GM18951 (cell line): ENCODE measurements at regions not wholly inside any gene's neighbourhood (a gene's known extent, or its start where the extent isn't known, plus 50 kb on each side); places are given as distances from the start of the nearest gene placed in this dataset.

Experiments used
- POLR2A ChIP-seq: IDR thresholded peaks from 4 replicates; pipeline ENCODE4 v1.6.1; 2011; ENCODE audit warnings: mild to moderate bottlenecking; ENCODE audit not compliant: insufficient read length, insufficient read depth; ENCODE audit errors: extremely low read depth
- in situ Hi-C: fragments of 300-500 bp; cut with MboI; formaldehyde crosslinking; loops from one replicate; pipeline ENCODE4 v1.12.0; 2022; ENCODE audit warnings: low sequenced_read_pairs, mixed read lengths, inconsistent platforms; ENCODE audit not compliant: unreplicated experiment

DNA sequence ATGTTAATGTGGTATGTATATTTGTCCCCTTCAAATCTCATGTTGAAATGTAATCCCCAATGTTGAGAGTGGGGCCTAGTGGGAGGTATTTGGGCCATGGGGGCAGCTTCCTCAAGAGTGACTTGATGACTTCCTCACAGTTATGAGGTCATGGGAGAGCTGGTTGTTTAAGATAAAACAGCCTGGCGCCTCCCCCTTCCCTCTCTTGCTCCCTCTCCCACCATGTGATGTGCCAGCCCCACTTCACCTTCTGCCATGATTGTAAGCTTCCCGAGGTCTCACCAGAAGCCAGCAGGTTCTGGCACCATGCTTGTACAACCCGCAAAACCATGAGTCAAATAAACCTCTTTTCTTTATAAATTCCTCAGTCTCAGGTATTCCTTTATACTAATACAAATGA is 258.3 kb upstream of the POU3F3 start:
- in situ Hi-C loops: no loop called here
- TF ChIP-seq POLR2A: no peak

DNA sequence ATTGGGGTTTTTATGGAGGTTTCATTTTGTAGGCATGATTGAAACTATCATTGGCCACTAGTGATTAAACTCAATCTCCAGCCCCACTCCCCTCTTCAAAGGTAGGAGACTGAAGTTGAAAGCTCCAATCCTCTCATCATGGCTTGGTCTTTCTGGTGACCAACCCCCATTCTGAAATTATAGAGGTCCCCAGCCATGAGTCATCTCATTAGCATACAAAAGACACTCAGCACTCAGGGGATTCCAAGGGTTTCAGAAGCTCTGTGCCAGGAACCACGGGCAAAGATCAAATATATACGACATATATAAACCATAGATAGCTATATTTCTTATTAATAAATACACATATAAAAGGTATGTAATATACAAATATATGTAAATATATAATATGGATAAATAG is 256.0 kb upstream of the POU3F3 start:
- in situ Hi-C loops: no loop called here
- TF ChIP-seq POLR2A: no peak

DNA sequence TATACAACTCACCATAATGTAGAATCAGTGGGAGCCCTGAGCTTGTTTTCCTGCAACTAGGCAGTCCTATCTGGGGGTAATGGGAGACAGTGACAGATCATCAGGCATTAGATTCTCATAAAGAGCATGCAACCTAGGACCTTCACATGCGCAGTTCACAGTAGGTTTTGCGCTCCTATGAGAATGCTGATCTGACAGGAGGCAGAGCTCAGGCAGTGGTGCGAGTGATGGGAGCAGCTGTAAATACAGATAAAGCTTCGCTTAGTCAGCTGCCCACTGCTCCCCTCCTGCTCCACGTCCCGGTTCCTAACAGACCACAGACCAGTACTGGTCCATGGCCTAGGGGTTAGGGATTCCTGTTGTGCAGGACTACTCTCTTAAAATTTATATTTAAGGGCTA is 255.3 kb upstream of the POU3F3 start:
- in situ Hi-C loops: no loop called here
- no peak for TF ChIP-seq POLR2A

DNA sequence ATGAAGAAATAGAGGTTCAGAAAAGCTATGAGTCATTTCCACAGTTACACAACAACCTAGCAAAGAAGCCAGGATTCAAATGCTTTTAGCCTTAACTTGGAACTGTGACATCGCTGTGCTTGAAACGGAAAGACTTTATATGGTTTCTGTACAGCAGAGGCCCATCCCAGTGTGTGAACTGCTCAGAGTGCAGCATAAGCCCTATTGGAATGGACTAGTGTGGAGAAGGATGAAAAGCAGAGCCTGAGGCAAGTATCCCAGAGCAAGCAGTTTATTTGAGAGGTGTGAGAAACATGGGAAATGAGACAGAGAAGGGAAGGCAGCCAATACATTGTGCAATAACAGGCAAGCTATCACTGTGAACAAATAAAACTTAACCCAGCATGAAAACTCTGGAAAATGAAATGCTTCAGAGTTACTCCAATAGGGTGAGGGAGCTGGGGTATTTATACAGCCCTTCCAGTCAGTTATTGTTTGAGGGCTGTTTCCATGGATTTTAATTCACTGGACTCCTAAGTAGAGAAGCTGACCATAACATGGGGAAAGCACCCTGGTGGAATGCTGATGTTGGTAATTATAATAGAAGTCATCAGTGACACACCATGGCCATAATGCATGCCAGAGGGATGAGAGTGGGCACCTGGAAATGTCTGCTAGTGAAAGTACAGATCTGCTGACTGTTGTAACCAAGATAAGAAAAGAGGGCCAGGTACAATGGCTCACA is 254.0 kb upstream of the POU3F3 start:
- no peak for TF ChIP-seq POLR2A
- in situ Hi-C loops: no loop called here

DNA sequence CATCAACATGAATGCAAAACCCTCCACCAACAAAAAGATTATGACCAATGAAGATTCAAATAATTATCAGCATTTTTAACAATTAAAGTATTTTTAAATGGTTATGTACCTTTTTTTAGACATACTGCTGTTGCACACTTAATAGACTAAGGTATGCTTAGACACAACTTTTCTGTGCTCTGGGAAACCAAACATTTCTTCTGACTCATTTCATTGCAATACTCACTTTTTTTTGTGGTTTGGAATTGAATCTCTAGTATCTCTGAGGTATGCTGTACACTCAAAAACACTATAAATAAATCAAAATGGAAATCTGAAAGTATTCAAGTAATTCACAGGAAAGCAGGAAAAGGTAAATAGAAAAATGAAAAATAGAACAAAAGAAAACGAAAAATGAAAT is 247.9 kb upstream of the POU3F3 start:
- in situ Hi-C loops: no loop called here

DNA sequence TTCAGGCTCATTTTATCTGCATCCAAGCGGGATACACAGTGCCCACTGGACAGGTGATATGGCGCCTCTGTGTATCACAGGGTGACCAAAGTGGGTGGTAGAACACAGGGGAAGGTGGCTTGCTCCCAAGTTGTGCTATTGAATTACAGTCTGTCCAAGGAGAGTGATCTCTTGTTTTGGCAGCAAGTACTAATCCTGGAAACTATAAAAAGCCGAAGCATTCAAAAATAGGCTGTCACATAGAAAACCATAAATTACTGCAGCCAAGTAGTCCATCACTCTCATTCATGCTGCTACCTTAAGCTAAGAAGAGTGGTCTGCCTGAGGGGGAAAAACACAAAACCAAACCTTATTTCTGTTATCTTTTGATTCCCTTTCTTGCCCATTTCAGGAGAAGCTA is 237.1 kb upstream of the POU3F3 start:
- no peak for TF ChIP-seq POLR2A
- in situ Hi-C loops: no loop called here

More for the DNA sequence above, 247.9 kb upstream of the POU3F3 start:
- TF ChIP-seq POLR2A: no peak

DNA sequence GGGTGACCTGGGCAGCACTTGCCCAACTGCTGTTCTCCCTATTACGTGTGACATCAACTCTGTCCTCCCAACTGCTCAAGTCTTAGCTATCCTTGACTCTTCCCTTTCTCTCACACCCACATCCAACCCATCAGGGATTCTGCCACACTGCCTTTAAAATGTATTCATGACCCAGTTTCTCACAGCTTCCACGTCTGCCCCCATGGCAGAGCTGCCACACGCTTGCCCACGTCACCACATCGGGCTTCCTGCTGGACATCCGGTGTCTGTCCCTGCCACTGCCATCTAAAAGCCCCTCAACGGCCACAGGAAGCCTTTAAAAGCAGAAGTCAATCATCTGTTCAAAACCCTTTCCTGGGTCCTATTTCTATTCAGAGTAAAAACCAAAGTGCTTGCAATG is 233.1 kb upstream of the POU3F3 start:
- in situ Hi-C loops: no loop called here
- no peak for TF ChIP-seq POLR2A

DNA sequence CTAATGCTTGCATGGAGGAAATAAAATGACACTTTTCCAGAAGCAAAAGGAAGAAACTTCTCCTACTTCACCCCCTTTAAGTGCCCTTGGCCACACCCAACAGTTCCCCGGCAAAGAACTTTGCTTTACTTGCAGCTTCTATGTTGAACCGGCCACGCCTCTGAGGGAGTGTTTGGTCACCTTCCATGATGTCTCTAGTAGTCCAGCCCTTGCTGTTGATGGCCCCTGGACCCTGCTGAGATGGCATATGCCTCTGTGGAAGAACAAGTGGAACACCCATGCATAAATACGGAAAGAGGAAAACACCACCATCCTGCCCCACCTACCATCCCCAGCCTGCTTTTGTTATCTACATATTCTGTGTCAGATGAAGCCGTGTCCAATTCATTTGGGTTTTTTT is 218.3 kb upstream of the POU3F3 start:
- in situ Hi-C loops: no loop called here
- no peak for TF ChIP-seq POLR2A

DNA sequence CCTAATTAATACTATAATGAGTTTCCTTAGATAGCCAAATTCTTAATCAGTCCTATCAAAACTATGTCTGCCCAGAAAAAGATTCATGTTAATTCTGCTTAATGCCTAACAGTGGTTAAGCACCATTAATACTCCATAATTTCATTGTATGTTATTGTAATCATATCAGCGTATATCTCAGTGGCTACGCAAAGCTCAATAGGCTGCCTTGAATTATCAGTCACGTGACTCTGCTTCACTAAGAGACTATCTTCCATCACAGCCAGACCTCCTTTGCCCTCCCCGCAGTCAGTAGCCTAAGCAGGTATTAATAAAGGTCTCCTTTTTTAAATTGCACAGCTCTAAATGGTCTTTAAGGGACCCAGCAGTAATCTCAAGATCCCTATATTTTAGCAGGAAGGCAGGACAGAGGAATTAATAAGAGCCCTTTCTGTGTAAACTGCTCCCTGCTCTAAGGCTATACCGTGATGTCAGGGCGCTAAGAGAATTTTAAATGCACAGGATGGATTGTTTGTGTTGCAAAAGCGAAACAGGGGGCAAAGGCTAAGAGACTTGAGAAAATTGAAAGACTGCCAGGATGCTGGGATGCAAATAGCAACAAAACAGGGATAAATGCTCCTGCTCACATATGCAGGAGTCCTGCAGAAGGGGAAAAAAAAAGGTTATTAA is 215.6 kb upstream of the POU3F3 start:
- in situ Hi-C loops: no loop called here
- TF ChIP-seq POLR2A: no peak

DNA sequence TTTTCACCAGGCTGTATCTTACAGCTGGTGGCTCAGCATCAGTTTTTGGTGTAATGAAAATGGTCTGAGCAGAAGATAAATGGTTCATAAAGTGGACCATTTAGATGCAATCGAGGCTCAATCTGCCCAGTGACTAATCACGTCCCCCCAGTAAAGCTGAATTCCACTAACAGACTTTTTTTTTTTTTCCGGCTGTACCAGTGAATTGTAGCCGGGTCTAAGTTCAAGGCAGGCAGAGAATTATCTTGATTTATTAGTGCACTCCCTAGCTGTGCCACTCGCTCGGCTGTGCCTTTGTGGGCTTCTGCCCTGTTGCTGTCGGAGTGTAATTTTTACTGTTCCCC is 215.1 kb upstream of the POU3F3 start:
- TF ChIP-seq POLR2A: no peak
- in situ Hi-C loops: no loop called here

DNA sequence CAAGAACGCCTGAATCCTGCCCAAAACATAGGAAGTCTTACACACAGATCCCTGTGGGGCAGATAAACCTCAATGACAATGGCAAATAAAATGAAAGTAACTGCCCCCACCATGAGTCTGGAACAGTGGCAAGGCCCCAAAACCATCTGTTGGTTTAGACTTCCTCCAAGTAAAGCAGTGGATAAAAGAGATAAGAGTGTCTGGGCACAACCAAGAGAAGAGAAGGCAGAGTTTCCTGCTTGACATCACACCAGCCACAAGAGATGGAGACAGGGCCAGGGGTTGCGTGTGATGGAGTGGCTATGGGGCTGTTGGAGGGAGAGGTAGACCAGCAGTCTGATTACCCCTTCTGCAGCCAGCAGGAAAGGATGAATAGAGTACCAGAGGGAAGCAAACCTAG is 212.1 kb upstream of the POU3F3 start:
- in situ Hi-C loops: no loop called here
- TF ChIP-seq POLR2A: no peak

DNA sequence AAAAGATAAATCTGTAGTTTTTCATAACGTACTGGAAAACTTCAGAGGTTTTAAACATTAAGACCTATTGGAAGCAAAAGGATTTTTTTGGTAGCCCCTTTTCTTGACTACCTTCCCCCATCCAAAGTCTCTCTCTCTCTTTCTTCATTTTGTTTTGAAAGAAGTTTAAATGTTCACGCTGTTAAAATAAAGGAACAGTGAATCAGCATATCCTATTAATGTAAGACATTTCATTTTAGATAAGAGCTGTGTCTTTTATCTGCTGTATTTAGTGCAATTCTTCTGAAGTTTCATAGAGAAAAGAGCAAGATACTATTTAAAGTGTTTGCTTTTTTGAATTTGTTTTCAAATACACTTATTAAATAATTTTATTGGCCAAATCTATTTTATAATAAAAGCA is 205.5 kb upstream of the POU3F3 start:
- in situ Hi-C loops: no loop called here
- TF ChIP-seq POLR2A: no peak

DNA sequence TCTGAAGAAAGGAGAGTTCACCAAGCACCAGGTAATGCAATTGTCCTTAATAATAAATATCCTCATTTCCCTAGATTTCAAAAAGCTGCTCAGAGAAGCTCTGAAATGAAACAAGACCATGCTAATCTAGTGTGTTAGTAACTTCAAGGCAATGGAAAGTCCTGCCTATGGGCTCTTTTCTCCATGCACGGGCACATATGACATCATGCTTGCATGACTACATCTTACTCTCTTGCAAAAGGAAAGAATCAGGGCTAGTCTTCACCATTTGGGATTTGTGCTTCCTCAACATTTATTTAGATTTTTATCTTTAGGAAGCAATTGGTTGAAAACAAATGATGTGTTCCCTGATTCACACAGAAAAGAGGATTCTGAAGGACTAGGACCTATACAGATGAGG is 204.0 kb upstream of the POU3F3 start:
- TF ChIP-seq POLR2A: no peak
- in situ Hi-C loops: no loop called here

DNA sequence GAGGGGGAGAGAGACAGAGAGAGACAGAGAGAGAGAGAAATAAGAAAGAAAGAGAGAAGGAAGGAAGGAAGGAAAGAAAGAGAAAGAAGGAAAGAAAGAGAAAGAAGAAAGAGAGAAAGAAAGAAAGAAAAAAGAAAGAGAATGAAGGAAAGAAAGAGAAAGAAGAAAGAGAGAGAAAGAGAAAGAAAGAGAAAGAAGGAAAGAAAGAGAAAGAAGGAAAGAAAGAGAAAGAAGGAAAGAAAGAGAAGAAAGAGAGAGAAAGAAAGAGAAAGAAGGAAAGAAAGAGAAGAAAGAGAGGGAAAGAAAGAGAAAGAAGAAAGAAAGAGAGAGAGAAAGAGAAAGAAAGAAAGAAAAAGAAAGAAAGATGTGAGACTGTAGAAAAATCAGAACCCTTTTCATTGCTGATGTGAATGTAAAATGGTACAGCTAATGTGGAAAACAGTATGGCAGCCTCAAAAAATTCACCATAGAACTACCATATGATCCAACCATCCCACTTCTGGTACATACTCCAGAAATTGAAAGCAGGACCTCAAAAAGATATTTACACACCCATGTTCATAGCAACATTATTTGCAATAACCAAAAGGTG is 203.4 kb upstream of the POU3F3 start:
- in situ Hi-C loops: no loop called here
- no peak for TF ChIP-seq POLR2A

DNA sequence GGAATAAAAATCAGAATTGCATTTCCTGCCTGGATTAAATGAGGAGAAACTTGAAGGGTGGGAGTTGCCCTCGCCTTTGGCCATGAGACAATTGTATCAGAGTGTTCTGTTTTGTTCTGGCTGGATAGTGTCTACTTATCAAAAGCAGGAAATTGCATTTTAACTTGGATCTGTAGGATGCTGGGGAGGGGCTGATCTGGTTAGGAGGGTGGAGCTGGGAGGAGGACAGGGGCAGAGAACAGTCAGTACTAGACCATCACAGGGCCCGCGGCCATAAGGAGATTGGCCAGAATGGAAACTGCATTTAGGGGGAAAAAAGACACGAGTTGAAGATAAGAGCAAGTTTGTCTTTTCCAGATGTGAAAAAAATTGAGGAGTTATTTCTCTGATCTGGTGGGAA is 199.1 kb upstream of the POU3F3 start:
- in situ Hi-C loops: no loop called here
- TF ChIP-seq POLR2A: no peak
